ENCODE measurements at regions not wholly inside any gene's neighbourhood (a gene's known extent, or its start where the extent isn't known, plus 50 kb on each side); places are given as distances from the start of the nearest gene placed in this dataset.

DNA sequence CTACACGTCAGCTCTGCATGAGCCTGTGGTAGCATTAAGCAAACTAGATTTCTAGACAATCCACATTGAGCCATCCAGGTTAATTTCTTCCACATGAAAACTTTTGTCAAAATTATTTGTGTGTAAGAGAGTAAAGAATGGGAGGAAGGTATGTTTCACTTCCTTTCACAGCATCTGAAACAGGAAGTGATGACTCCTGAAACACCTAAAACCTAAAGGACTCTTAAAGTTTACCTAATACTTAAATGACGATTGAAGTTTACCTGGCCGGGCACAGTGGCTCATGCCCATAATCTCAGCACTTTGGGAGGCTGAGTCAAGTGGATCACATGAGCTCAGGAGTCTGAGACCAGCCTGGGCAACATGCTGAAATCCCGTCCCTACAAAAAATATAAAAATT, 223.8 kb downstream of the CEMIP2 start:
- no peaks in the 10 kb centered on the region for H3K4me1 ChIP-seq (ENCODE audit: control insufficient read depth in 3 of 3, insufficient read depth in 2 of 3, low read depth in 1 of 3, low read length in 2 of 3)
- no peak for FAIRE-seq
- H3K27ac ChIP-seq (ENCODE audit: low read depth in 1 of 3, low read length in 2 of 3): no peak overlapping the region
- no peaks in the 10 kb centered on the region for H3K36me3 ChIP-seq (ENCODE audit: control insufficient read depth in 3 of 3, insufficient read depth in 2 of 3, low read depth in 1 of 3, low read length in 3 of 3)
- 78 to 88% (median 81%) methylated on average over 4 of the region's 4 CpGs for WGBS, 3 donors
- DNase-seq: no peak
- no peak overlapping the region for H3K4me3 ChIP-seq (ENCODE audit: low read depth in 1 of 3, low read length in 3 of 3)
- H3K9me3 ChIP-seq (ENCODE audit: control insufficient read depth in 2 of 2, insufficient read depth in 1 of 2, low read depth in 1 of 2, low read length in 1 of 2): no peaks in the 10 kb centered on the region
- no peaks in the 10 kb centered on the region for H3K27me3 ChIP-seq (ENCODE audit: control insufficient read depth in 3 of 3, insufficient read depth in 3 of 3, low read length in 3 of 3)

DNA sequence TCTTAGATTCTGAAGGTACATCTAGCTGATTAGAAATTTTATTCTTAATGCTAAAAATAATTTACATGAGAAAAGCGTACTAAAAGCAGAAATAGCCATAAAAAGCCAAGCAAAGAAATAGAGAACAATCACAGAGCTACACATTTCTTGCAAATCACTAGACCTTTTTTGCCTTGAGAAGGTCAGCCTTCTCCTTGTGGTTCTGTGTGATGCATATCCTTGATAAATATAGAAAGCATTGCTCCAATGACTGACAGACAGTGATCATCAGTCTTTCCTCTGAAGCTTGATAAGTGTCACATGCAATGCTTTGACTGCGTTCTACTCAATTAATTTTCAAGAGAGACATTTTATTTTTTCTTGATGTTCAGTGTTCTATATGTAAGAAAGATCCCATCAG, 226.9 kb downstream of the CEMIP2 start:
- Histone ChIP-seq H3K9me3 (ENCODE audit: control insufficient read depth in 2 of 2, insufficient read depth in 1 of 2, low read depth in 1 of 2, low read length in 1 of 2) (no peaks in the 10 kb centered on the region), H3K27ac (ENCODE audit: low read depth in 1 of 3, low read length in 2 of 3) (no peak overlapping the region), H3K4me3 (ENCODE audit: low read depth in 1 of 3, low read length in 3 of 3) (no peak overlapping the region), H3K36me3 (ENCODE audit: control insufficient read depth in 3 of 3, insufficient read depth in 2 of 3, low read depth in 1 of 3, low read length in 3 of 3) (no peaks in the 10 kb centered on the region), H3K4me1 (ENCODE audit: control insufficient read depth in 3 of 3, insufficient read depth in 2 of 3, low read depth in 1 of 3, low read length in 2 of 3) (no peaks in the 10 kb centered on the region), H3K27me3 (ENCODE audit: control insufficient read depth in 3 of 3, insufficient read depth in 3 of 3, low read length in 3 of 3) (no peaks in the 10 kb centered on the region)
- DNase-seq (no peak), FAIRE-seq (no peak)
- WGBS, 3 donors: 89 to 96% (median 92%) methylated on average over 2 of the region's 2 CpGs

DNA sequence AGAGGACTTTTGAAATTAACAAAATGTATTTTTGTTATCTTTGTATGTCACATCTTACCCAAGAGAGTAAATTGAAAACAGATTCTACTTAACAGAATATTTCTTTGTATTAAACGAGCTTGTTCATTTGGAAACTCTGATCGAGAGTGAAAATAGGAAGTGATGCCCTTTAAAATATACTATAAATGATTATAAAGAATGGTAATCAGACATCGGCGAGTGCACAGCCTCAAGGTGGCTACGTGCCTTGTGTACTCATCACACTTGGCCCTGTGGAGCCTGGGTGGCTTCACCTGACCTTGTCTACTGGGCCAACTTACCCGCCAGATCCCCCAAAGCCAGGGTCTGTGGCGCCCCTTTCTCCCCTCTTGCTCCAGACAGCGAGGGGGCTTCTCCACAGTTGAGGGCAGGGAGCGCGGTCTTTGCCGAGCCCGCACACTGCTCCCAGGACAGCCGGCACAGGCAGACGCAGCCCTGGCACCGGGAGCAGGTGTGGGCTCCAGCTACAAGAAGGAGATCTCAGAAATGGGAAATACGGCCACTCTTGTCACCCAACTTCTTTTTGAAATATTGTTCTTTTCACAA, 243.2 kb downstream of the CEMIP2 start:
- no peak for FAIRE-seq
- Histone ChIP-seq H3K36me3 (ENCODE audit: control insufficient read depth in 3 of 3, insufficient read depth in 2 of 3, low read depth in 1 of 3, low read length in 3 of 3) (no peaks in the 10 kb centered on the region), H3K27me3 (ENCODE audit: control insufficient read depth in 3 of 3, insufficient read depth in 3 of 3, low read length in 3 of 3) (no peaks in the 10 kb centered on the region), H3K4me3 (ENCODE audit: low read depth in 1 of 3, low read length in 3 of 3) (no peak overlapping the region), H3K4me1 (ENCODE audit: control insufficient read depth in 3 of 3, insufficient read depth in 2 of 3, low read depth in 1 of 3, low read length in 2 of 3) (no peaks in the 10 kb centered on the region), H3K27ac (ENCODE audit: low read depth in 1 of 3, low read length in 2 of 3) (no peak overlapping the region), H3K9me3 (ENCODE audit: control insufficient read depth in 2 of 2, insufficient read depth in 1 of 2, low read depth in 1 of 2, low read length in 1 of 2) (no peaks in the 10 kb centered on the region)
- no peak for DNase-seq
- 90 to 94% (median 93%) methylated on average over 16 of the region's 16 CpGs for WGBS, 3 donors

DNA sequence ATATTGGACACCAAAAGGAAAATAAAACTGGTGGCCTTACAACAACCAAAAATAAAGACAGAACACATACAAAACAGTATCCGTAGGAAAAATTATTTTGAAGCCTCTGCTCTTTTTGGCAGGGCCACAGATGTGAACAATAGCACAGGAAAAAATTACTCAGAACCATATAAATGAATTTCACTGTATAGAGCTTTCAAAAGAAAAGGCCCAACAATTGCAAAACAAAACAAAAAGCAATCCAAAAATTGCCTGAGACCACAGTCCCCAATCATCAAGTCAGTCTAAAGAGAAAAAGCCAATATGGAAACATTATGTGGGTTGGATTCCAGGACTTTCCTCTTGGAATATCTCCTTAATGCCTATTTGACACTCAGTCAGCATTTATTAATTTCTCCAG, 243.8 kb downstream of the CEMIP2 start:
- Histone ChIP-seq H3K27ac (ENCODE audit: low read depth in 1 of 3, low read length in 2 of 3) (no peak overlapping the region), H3K4me1 (ENCODE audit: control insufficient read depth in 3 of 3, insufficient read depth in 2 of 3, low read depth in 1 of 3, low read length in 2 of 3) (no peaks in the 10 kb centered on the region), H3K36me3 (ENCODE audit: control insufficient read depth in 3 of 3, insufficient read depth in 2 of 3, low read depth in 1 of 3, low read length in 3 of 3) (no peaks in the 10 kb centered on the region), H3K27me3 (ENCODE audit: control insufficient read depth in 3 of 3, insufficient read depth in 3 of 3, low read length in 3 of 3) (no peaks in the 10 kb centered on the region), H3K4me3 (ENCODE audit: low read depth in 1 of 3, low read length in 3 of 3) (no peak overlapping the region), H3K9me3 (ENCODE audit: control insufficient read depth in 2 of 2, insufficient read depth in 1 of 2, low read depth in 1 of 2, low read length in 1 of 2) (no peaks in the 10 kb centered on the region)
- DNase-seq: no peak
- 57 to 86% (median 80%) methylated on average over 1 of the region's 1 CpG for WGBS, 3 donors
- FAIRE-seq: no peak

DNA sequence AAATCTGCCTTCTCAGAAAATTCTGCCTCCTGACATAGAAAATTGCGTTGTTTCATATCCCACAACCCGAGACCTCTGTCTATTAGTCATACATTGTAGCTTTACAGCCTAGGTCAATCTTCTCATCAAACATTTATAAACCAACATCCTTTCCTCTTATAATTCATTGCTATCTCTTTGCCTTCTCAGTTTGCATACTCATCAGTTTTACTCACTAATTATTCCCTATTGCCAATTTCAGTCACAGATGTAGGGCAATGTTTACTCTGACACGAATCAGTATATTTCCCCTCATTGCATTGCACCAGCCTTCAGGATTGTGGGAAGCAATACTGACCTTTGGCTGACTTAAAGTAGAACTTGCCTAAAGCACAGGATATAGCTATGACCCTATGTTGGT, 247.2 kb downstream of the CEMIP2 start:
- DNase-seq: no peak
- 59 to 64% (median 63%) methylated on average over 3 of the region's 3 CpGs for WGBS, 3 donors
- H3K36me3 ChIP-seq (ENCODE audit: control insufficient read depth in 3 of 3, insufficient read depth in 2 of 3, low read depth in 1 of 3, low read length in 3 of 3): no peaks in the 10 kb centered on the region
- FAIRE-seq: no peak
- no peaks in the 10 kb centered on the region for H3K27me3 ChIP-seq (ENCODE audit: control insufficient read depth in 3 of 3, insufficient read depth in 3 of 3, low read length in 3 of 3)
- no peak overlapping the region for H3K4me3 ChIP-seq (ENCODE audit: low read depth in 1 of 3, low read length in 3 of 3)
- H3K27ac ChIP-seq (ENCODE audit: low read depth in 1 of 3, low read length in 2 of 3): no peak overlapping the region
- no peaks in the 10 kb centered on the region for H3K4me1 ChIP-seq (ENCODE audit: control insufficient read depth in 3 of 3, insufficient read depth in 2 of 3, low read depth in 1 of 3, low read length in 2 of 3)
- no peaks in the 10 kb centered on the region for H3K9me3 ChIP-seq (ENCODE audit: control insufficient read depth in 2 of 2, insufficient read depth in 1 of 2, low read depth in 1 of 2, low read length in 1 of 2)

DNA sequence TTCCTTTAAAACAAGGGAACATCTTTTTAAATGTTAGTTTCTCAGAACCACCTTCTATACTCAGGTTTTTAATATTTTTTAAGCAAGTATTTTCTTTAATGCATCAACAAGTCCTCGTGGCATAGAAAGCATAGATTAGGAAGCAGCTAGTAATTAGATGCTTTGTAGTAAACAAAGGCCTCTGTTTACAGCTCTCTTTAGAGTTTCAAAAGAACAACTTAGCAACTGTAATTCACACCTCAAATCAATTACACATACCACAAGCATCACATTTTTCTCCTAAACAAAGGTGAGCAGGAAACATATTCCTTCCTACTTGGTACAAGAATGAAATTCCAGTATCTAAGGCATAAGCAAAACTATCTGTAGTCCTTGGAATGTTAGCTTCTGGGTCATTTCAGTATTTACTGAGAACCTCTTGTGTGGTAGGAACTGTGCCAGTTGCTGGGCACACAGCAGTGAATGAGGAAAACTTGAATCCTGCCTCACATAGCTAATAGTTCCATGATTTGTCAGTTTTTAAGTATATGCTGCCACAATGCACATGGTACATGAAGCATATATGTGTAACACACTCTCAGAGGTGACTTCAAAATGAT, 249.1 kb downstream of the CEMIP2 start:
- no peaks in the 10 kb centered on the region for H3K36me3 ChIP-seq (ENCODE audit: control insufficient read depth in 3 of 3, insufficient read depth in 2 of 3, low read depth in 1 of 3, low read length in 3 of 3)
- no peak for DNase-seq
- H3K27ac ChIP-seq (ENCODE audit: low read depth in 1 of 3, low read length in 2 of 3): no peak overlapping the region
- 42 to 59% (median 47%) methylated on average over 1 of the region's 1 CpG for WGBS, 3 donors
- H3K27me3 ChIP-seq (ENCODE audit: control insufficient read depth in 3 of 3, insufficient read depth in 3 of 3, low read length in 3 of 3): no peaks in the 10 kb centered on the region
- no peaks in the 10 kb centered on the region for H3K4me1 ChIP-seq (ENCODE audit: control insufficient read depth in 3 of 3, insufficient read depth in 2 of 3, low read depth in 1 of 3, low read length in 2 of 3)
- H3K4me3 ChIP-seq (ENCODE audit: low read depth in 1 of 3, low read length in 3 of 3): no peak overlapping the region
- FAIRE-seq: no peak
- no peaks in the 10 kb centered on the region for H3K9me3 ChIP-seq (ENCODE audit: control insufficient read depth in 2 of 2, insufficient read depth in 1 of 2, low read depth in 1 of 2, low read length in 1 of 2)

DNA sequence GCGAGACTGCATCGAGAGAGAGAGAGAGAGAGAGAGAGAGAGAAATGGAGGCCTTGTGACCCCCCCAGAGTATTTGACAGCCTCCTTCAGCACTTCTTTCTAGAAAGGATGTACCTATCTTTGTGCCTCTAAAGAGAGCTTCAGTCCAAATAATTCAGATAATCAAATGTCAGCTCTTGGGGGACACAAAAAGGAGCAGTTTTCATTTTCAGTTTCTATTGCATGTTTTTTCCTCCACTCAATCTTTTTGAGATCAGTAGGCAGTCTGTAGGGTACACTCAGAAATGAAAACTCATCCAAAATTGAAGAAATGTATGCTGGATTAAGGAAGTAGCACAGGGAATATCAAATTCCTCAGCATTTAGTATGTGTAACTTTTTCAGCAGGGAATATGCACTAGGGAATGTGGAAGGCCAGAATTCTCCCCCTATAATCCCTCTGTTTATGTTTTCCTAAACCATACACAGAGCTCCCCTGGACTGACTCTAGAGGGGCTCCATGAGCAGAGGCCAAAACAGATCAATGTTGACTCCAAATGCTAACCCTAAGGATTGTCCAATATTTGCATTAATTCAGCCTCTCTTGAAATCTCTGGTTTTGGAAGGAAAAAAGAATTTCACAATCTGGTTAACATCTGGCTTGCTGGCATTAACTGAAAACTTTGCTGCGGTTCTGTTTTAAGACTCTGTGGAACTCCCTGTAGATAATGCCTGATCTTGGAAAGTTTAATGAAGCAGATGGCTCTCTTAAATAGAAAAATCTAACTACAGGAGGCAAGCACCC, 250.1 kb downstream of the CEMIP2 start:
- H3K4me1 ChIP-seq (ENCODE audit: control insufficient read depth in 3 of 3, insufficient read depth in 2 of 3, low read depth in 1 of 3, low read length in 2 of 3): no peaks in the 10 kb centered on the region
- WGBS, 3 donors: 68 to 81% (median 71%) methylated on average over 3 of the region's 3 CpGs
- no peaks in the 10 kb centered on the region for H3K27me3 ChIP-seq (ENCODE audit: control insufficient read depth in 3 of 3, insufficient read depth in 3 of 3, low read length in 3 of 3)
- FAIRE-seq (no peak), DNase-seq (no peak)
- no peaks in the 10 kb centered on the region for H3K9me3 ChIP-seq (ENCODE audit: control insufficient read depth in 2 of 2, insufficient read depth in 1 of 2, low read depth in 1 of 2, low read length in 1 of 2)
- H3K27ac ChIP-seq (ENCODE audit: low read depth in 1 of 3, low read length in 2 of 3): no peak overlapping the region
- H3K36me3 ChIP-seq (ENCODE audit: control insufficient read depth in 3 of 3, insufficient read depth in 2 of 3, low read depth in 1 of 3, low read length in 3 of 3): no peaks in the 10 kb centered on the region
- no peak overlapping the region for H3K4me3 ChIP-seq (ENCODE audit: low read depth in 1 of 3, low read length in 3 of 3)

DNA sequence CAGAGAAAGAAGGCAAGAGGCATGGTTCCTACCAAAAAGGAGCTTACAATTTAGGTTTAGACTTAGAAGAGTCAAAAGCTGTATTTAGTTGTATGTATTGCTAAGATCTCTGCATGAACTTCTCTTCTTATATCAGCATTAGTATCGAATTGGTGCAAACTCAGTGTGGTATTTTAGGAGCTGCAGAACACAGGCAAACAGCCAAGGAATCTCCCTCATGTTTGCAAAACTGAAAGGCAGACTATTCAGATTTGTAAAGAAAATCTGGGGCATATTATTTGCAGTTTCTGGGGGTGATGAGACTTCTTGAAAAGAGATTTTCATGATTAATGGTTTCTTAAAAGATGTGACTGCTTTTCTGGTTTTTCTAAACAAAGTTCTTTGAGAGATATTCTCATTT, 252.7 kb downstream of the CEMIP2 start:
- Histone ChIP-seq H3K27ac (ENCODE audit: low read depth in 1 of 3, low read length in 2 of 3) (no peak overlapping the region), H3K4me3 (ENCODE audit: low read depth in 1 of 3, low read length in 3 of 3) (no peak overlapping the region), H3K4me1 (ENCODE audit: control insufficient read depth in 3 of 3, insufficient read depth in 2 of 3, low read depth in 1 of 3, low read length in 2 of 3) (no peaks in the 10 kb centered on the region), H3K36me3 (ENCODE audit: control insufficient read depth in 3 of 3, insufficient read depth in 2 of 3, low read depth in 1 of 3, low read length in 3 of 3) (no peaks in the 10 kb centered on the region), H3K9me3 (ENCODE audit: control insufficient read depth in 2 of 2, insufficient read depth in 1 of 2, low read depth in 1 of 2, low read length in 1 of 2) (no peaks in the 10 kb centered on the region), H3K27me3 (ENCODE audit: control insufficient read depth in 3 of 3, insufficient read depth in 3 of 3, low read length in 3 of 3) (no peaks in the 10 kb centered on the region)
- FAIRE-seq (no peak), DNase-seq (no peak)
- 45 to 63% (median 46%) methylated on average over 1 of the region's 1 CpG for WGBS, 3 donors
